Ishikawa (cell line): ENCODE measurements at regions not wholly inside any gene's neighbourhood (a gene's known extent, or its start where the extent isn't known, plus 50 kb on each side); places are given as distances from the start of the nearest gene placed in this dataset.

Experiments used
- CEBPB ChIP-seq: IDR thresholded peaks from 2 replicates; pipeline ENCODE4 v1.6.1; 2012
- CREB1 ChIP-seq: IDR thresholded peaks from 2 replicates; pipeline ENCODE4 v1.6.1; 2012; ENCODE audit warnings: low read depth
- EGR1 ChIP-seq: IDR thresholded peaks from 2 replicates; pipeline ENCODE4 v1.6.1; 2012
- EP300 ChIP-seq: IDR thresholded peaks from 2 replicates; pipeline ENCODE4 v1.6.1; 2012; ENCODE audit warnings: borderline replicate concordance
- FOXM1 ChIP-seq: IDR thresholded peaks from 2 replicates; pipeline ENCODE4 v1.6.1; 2012; ENCODE audit warnings: low read depth, borderline replicate concordance
- NFIC ChIP-seq: IDR thresholded peaks from 2 replicates; pipeline ENCODE4 v1.6.1; 2012
- RAD21 ChIP-seq: IDR thresholded peaks from 2 replicates; pipeline ENCODE4 v1.6.1; 2012; ENCODE audit warnings: low read depth
- TAF1 ChIP-seq: IDR thresholded peaks from 2 replicates; pipeline ENCODE4 v1.6.1; 2012; ENCODE audit warnings: low read depth, mild to moderate bottlenecking
- TCF12 ChIP-seq: IDR thresholded peaks from 2 replicates; pipeline ENCODE4 v1.6.1; 2012; ENCODE audit warnings: low read depth
- TEAD4 ChIP-seq: IDR thresholded peaks from 2 replicates; pipeline ENCODE4 v1.6.1; 2012
- YY1 ChIP-seq: IDR thresholded peaks from 2 replicates; pipeline ENCODE4 v1.6.1; 2012; ENCODE audit warnings: low read depth
- ZBTB7A ChIP-seq: IDR thresholded peaks from 2 replicates; pipeline ENCODE4 v1.6.1; 2012; ENCODE audit warnings: low read depth
- TF ChIP-seq, protein P1 (sequence below): IDR thresholded peaks from 2 replicates; pipeline ENCODE4 v1.6.1; 2012
- TF ChIP-seq, protein P2 (sequence below): IDR thresholded peaks from 2 replicates; pipeline ENCODE4 v1.6.1; 2012
- TF ChIP-seq, protein P3 (sequence below): IDR thresholded peaks from 2 replicates; pipeline ENCODE4 v1.6.1; 2012; ENCODE audit warnings: low read depth, mild to moderate bottlenecking

DNA sequence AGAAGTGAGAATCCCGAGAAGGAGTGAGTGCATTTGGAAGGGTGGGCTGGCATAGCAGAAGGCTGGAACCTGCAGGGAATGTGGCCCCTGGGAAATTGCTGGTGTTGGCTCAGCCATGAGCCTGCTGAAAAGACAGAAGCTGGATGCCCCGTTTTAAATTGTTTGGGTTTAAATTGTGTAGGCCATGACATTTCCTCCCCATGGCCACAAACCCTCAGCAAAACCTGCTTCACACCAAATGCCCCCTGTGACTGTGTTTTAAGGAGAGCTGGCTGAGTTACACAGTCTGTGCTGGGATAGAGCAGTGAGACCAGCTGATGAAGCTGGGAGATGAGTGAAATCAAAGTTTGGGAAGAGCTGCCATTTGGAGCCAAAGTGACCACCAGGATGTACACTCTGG is 216.3 kb upstream of the RGMA start:
- TF ChIP-seq, protein P1, sequence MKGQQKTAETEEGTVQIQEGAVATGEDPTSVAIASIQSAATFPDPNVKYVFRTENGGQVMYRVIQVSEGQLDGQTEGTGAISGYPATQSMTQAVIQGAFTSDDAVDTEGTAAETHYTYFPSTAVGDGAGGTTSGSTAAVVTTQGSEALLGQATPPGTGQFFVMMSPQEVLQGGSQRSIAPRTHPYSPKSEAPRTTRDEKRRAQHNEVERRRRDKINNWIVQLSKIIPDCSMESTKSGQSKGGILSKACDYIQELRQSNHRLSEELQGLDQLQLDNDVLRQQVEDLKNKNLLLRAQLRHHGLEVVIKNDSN: no peak
- TF ChIP-seq FOXM1 (no peak), RAD21 (no peak), CREB1 (no peak), YY1 (no peak), EGR1 (no peak), TAF1 (no peak), NFIC (no peak), TCF12 (no peak), CEBPB (no peak), EP300 (no peak), TEAD4 (no peak), ZBTB7A (no peak)
- TF ChIP-seq, protein P2, sequence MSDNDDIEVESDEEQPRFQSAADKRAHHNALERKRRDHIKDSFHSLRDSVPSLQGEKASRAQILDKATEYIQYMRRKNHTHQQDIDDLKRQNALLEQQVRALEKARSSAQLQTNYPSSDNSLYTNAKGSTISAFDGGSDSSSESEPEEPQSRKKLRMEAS: no peak
- TF ChIP-seq, protein P3, sequence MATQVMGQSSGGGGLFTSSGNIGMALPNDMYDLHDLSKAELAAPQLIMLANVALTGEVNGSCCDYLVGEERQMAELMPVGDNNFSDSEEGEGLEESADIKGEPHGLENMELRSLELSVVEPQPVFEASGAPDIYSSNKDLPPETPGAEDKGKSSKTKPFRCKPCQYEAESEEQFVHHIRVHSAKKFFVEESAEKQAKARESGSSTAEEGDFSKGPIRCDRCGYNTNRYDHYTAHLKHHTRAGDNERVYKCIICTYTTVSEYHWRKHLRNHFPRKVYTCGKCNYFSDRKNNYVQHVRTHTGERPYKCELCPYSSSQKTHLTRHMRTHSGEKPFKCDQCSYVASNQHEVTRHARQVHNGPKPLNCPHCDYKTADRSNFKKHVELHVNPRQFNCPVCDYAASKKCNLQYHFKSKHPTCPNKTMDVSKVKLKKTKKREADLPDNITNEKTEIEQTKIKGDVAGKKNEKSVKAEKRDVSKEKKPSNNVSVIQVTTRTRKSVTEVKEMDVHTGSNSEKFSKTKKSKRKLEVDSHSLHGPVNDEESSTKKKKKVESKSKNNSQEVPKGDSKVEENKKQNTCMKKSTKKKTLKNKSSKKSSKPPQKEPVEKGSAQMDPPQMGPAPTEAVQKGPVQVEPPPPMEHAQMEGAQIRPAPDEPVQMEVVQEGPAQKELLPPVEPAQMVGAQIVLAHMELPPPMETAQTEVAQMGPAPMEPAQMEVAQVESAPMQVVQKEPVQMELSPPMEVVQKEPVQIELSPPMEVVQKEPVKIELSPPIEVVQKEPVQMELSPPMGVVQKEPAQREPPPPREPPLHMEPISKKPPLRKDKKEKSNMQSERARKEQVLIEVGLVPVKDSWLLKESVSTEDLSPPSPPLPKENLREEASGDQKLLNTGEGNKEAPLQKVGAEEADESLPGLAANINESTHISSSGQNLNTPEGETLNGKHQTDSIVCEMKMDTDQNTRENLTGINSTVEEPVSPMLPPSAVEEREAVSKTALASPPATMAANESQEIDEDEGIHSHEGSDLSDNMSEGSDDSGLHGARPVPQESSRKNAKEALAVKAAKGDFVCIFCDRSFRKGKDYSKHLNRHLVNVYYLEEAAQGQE: no peak

DNA sequence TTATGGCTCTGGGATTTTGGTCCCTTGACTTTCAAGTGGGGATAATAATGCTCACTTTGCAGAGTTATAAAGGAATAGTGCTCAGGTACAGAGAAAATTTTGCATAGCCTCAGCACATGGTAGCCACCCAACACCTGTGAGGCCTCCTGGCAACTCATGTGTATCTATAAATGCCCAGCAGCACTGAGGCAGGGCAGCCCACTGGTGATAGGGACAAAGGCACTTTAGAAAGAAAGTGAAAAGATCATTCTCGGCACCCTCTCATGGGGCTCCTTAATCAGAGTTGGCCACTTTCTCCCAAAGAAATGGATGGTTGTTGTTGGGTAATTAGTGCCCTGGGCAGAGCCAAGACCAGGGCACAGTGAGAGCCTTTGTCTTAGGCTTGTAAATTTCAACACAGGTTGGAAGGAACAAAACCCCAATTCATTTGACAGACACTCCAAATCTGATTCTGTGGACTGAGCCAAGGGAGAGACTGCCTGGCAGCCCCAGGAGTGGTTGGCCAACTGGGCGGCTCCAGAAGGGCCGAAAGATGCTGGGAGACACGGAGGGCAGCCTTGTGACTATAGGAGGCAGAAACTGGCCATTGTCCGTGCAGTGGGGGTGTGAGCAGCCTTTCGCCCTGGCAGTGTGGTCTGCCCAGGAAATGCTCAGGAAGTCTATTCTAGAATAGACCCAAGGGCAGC is 213.2 kb upstream of the RGMA start:
- TF ChIP-seq CEBPB: no peak
- TF ChIP-seq RAD21: no peak
- TF ChIP-seq, protein P2: no peak
- no peak for TF ChIP-seq NFIC
- TF ChIP-seq ZBTB7A: no peak
- TF ChIP-seq YY1: no peak
- TF ChIP-seq, protein P3: no peak

DNA sequence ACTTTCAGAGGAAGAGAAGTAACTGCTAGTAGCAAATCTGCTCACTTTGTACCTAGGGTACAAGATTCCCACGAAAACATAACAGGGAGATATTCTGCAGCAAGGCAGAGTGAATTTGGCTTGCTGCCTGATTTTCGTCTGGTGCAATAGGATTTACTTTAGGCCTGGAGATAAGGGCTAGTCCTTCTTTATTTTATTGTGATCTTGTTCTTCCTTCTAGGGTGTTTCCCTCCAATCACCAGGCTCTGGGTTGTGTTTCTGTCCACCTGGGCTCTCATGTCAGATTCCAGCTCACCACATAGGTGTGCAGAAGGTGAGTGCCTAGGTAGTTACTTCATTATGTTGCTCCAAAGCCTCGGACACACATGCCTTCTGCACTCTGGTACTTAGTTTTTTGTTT is 211.8 kb upstream of the RGMA start:
- TF ChIP-seq TCF12 (no peak), RAD21 (no peak), EP300 (no peak), CREB1 (no peak), TAF1 (no peak), FOXM1 (no peak), YY1 (no peak), EGR1 (no peak), ZBTB7A (no peak), NFIC (no peak), TEAD4 (no peak)
- TF ChIP-seq, protein P3: no peak
- TF ChIP-seq, protein P2: no peak

DNA sequence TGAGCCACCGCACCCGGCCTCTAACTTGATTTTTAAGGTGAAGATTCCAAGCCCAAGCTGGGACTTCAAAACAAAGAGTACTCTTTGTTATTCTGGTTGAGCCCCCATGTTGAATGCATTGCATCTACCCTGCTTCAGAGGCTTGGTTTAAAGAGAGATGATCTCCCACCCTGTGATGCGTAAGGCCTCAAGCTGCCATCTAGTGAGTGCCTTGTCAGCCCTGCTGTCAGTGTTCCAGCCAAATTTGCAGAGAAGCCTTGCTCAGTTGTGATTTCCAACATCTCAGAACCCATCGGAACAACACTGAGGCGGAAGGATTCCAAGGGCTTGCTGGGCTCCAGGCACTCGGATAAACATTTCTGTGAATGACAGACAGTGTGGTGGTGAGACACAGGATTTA is 210.7 kb upstream of the RGMA start:
- TF ChIP-seq, protein P2: no peak
- TF ChIP-seq RAD21: no peak
- TF ChIP-seq, protein P3: no peak
- no peak for TF ChIP-seq ZBTB7A
- no peak for TF ChIP-seq NFIC
- TF ChIP-seq, protein P1: no peak
- no peak for TF ChIP-seq TEAD4
- no peak for TF ChIP-seq EGR1
- no peak for TF ChIP-seq YY1
- TF ChIP-seq CEBPB: no peak
- TF ChIP-seq TAF1: no peak
- no peak for TF ChIP-seq CREB1
- TF ChIP-seq EP300: no peak
- no peak for TF ChIP-seq FOXM1
- TF ChIP-seq TCF12: no peak
